ENCODE measurements at regions not wholly inside any gene's neighbourhood (a gene's known extent, or its start where the extent isn't known, plus 50 kb on each side); places are given as distances from the start of the nearest gene placed in this dataset.

DNA sequence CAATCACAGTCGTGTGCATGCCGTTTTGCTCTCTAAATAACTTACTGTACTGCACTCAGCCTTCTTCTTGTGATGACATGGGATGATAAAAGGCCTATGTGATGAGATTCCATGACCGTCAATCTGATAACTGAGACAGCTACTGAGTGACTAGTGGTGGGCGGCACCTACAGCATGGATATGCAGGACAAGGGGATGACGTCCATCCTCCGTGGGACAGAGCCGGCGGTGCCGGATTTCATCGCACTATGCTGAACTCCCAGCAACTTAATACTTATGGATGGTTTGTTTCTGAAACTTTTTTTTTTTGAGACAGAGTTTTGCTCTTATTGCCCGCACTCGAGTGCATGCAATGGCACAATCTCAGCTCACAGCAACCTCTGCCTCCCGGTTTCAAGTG is 146.8 kb upstream of the TSHZ3 start:
- H3K9me2 ChIP-seq (ENCODE audit: insufficient read depth, low read length): no peaks in the 10 kb centered on the region
- no peak overlapping the region for H3K4me3 ChIP-seq (ENCODE audit: low read depth, low read length, poor library complexity, severe bottlenecking)
- H4K20me1 ChIP-seq (ENCODE audit: insufficient read depth, low read length): no peaks in the 10 kb centered on the region
- no peak overlapping the region for H3K27ac ChIP-seq (ENCODE audit: low read depth, low read length, poor library complexity, severe bottlenecking)
- no TSS peak for BruUV-seq (replicated peaks)
- no peaks in the 10 kb centered on the region for H3K36me3 ChIP-seq (ENCODE audit: insufficient read depth, low read length)
- H3K9me3 ChIP-seq (ENCODE audit: low read length): no peaks in the 10 kb centered on the region
- H3K4me1 ChIP-seq (ENCODE audit: insufficient read depth, low read length, poor library complexity, severe bottlenecking): no peaks in the 10 kb centered on the region
- TF ChIP-seq EZH2phosphoT487 (IDR thresholded peaks at IDR 0.05; ENCODE audit: borderline replicate concordance, low read depth, low read length): no peak
- TF ChIP-seq, protein P1, sequence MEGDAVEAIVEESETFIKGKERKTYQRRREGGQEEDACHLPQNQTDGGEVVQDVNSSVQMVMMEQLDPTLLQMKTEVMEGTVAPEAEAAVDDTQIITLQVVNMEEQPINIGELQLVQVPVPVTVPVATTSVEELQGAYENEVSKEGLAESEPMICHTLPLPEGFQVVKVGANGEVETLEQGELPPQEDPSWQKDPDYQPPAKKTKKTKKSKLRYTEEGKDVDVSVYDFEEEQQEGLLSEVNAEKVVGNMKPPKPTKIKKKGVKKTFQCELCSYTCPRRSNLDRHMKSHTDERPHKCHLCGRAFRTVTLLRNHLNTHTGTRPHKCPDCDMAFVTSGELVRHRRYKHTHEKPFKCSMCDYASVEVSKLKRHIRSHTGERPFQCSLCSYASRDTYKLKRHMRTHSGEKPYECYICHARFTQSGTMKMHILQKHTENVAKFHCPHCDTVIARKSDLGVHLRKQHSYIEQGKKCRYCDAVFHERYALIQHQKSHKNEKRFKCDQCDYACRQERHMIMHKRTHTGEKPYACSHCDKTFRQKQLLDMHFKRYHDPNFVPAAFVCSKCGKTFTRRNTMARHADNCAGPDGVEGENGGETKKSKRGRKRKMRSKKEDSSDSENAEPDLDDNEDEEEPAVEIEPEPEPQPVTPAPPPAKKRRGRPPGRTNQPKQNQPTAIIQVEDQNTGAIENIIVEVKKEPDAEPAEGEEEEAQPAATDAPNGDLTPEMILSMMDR (conservative IDR thresholded peaks at IDR 0.05; ENCODE audit: low read length): no peak
- no peak overlapping the region for H2AFZ ChIP-seq (ENCODE audit: low read length)
- POLR2A ChIA-PET: no interaction called here
- DNase-seq (ENCODE audit: low spot score): no peak
- intact Hi-C loops (cut with micrococcal nuclease; ENCODE audit: unreplicated experiment): no loop called here
- H3K4me2 ChIP-seq (ENCODE audit: low read length): no peak overlapping the region
- CTCF ChIA-PET (ENCODE audit: unreplicated experiment): no interaction called here
- H3K79me2 ChIP-seq (ENCODE audit: insufficient read depth, low read depth, low read length): no peaks in the 10 kb centered on the region

DNA sequence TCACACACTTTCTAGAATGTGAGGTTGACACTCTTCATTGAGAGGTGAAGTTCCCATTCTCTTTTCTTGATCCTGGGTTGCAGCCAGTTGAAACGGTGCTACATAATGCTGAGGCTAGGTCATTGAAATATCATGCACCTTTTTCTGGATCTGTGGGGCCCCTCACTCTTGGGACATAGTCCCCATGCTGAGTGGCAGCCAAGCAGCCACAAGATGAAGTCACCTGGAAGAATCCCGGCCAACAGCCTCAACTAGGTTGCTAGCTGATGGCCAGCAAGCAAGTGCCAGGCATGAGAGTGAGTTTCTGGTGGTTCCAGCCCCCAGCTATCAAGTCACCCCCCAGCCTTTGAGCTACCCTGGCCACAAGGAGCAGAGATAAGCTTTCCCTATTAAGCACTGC is 148.5 kb upstream of the TSHZ3 start:
- Histone ChIP-seq H3K79me2 (ENCODE audit: insufficient read depth, low read depth, low read length) (no peaks in the 10 kb centered on the region), H3K36me3 (ENCODE audit: insufficient read depth, low read length) (no peaks in the 10 kb centered on the region), H3K9me2 (ENCODE audit: insufficient read depth, low read length) (no peaks in the 10 kb centered on the region), H3K4me1 (ENCODE audit: insufficient read depth, low read length, poor library complexity, severe bottlenecking) (no peaks in the 10 kb centered on the region), H4K20me1 (ENCODE audit: insufficient read depth, low read length) (no peaks in the 10 kb centered on the region), H3K4me2 (ENCODE audit: low read length) (no peak overlapping the region), H3K4me3 (ENCODE audit: low read depth, low read length, poor library complexity, severe bottlenecking) (no peak overlapping the region), H2AFZ (ENCODE audit: low read length) (no peak overlapping the region), H3K27ac (ENCODE audit: low read depth, low read length, poor library complexity, severe bottlenecking) (no peak overlapping the region), H3K9me3 (ENCODE audit: low read length) (no peaks in the 10 kb centered on the region)
- TF ChIP-seq EZH2phosphoT487 (IDR thresholded peaks at IDR 0.05; ENCODE audit: borderline replicate concordance, low read depth, low read length): no peak
- TF ChIP-seq, protein P1 (conservative IDR thresholded peaks at IDR 0.05; ENCODE audit: low read length): no peak
- no peak for DNase-seq (ENCODE audit: low spot score)
- ChIA-PET POLR2A (no interaction called here), CTCF (ENCODE audit: unreplicated experiment) (no interaction called here)
- no TSS peak for BruUV-seq (replicated peaks)
- intact Hi-C loops (cut with micrococcal nuclease; ENCODE audit: unreplicated experiment): no loop called here

DNA sequence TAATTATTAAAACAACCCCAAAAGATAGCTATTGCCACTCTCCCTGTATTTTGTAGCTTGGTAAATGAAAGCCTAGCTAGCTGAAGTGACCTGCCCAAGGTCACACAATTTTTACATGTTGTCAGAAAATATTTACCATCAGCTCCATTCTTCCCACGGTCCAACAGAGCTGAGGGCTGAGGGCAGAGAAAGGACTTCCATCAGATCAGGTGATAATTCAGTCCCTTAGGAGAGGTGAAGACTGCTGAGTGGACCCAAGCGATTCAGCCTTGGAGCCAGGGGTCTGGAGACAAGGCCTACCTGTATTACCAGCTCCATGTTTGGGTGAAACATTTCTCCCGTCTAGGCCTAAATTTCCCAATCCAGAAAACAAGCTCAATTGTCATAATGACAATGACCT is 149.5 kb upstream of the TSHZ3 start:
- CTCF ChIA-PET (ENCODE audit: unreplicated experiment): no interaction called here

More for the DNA sequence above, 149.5 kb upstream of the TSHZ3 start:
- Histone ChIP-seq H2AFZ (ENCODE audit: low read length) (no peak overlapping the region), H3K4me3 (ENCODE audit: low read depth, low read length, poor library complexity, severe bottlenecking) (no peak overlapping the region), H3K79me2 (ENCODE audit: insufficient read depth, low read depth, low read length) (no peaks in the 10 kb centered on the region), H3K4me1 (ENCODE audit: insufficient read depth, low read length, poor library complexity, severe bottlenecking) (no peaks in the 10 kb centered on the region), H3K9me3 (ENCODE audit: low read length) (no peaks in the 10 kb centered on the region), H3K36me3 (ENCODE audit: insufficient read depth, low read length) (no peaks in the 10 kb centered on the region), H3K27ac (ENCODE audit: low read depth, low read length, poor library complexity, severe bottlenecking) (no peak overlapping the region), H4K20me1 (ENCODE audit: insufficient read depth, low read length) (no peaks in the 10 kb centered on the region), H3K4me2 (ENCODE audit: low read length) (no peak overlapping the region), H3K9me2 (ENCODE audit: insufficient read depth, low read length) (no peaks in the 10 kb centered on the region)
- no TSS peak for BruUV-seq (replicated peaks)
- TF ChIP-seq, protein P1 (conservative IDR thresholded peaks at IDR 0.05; ENCODE audit: low read length): no peak
- no peak for TF ChIP-seq EZH2phosphoT487 (IDR thresholded peaks at IDR 0.05; ENCODE audit: borderline replicate concordance, low read depth, low read length)
- DNase-seq (ENCODE audit: low spot score): no peak
- POLR2A ChIA-PET: interaction anchor here (0.5 kb wide), 1 partner anchor 233 kb away, joined by 8 read pairs; no protein-coding TSS in a partner anchor
- intact Hi-C loops (cut with micrococcal nuclease; ENCODE audit: unreplicated experiment): no loop called here
